HEK293T (cell line): ENCODE measurements at regions not wholly inside any gene's neighbourhood (a gene's known extent, or its start where the extent isn't known, plus 50 kb on each side); places are given as distances from the start of the nearest gene placed in this dataset.

Experiments
- ARNT ChIP-seq: fragments of 450-650 bp; IDR thresholded peaks from 2 replicates; pipeline ENCODE4 v1.6.1; 2017; ENCODE audit warnings: mild to moderate bottlenecking
- BHLHE40 ChIP-seq: fragments of 450-650 bp; IDR thresholded peaks from 2 replicates; pipeline ENCODE4 v1.6.1; 2016; ENCODE audit warnings: mild to moderate bottlenecking, moderate library complexity, borderline replicate concordance
- SP1 ChIP-seq: fragments of 450-650 bp; IDR thresholded peaks from 2 replicates; pipeline ENCODE4 v1.6.1; 2017

DNA sequence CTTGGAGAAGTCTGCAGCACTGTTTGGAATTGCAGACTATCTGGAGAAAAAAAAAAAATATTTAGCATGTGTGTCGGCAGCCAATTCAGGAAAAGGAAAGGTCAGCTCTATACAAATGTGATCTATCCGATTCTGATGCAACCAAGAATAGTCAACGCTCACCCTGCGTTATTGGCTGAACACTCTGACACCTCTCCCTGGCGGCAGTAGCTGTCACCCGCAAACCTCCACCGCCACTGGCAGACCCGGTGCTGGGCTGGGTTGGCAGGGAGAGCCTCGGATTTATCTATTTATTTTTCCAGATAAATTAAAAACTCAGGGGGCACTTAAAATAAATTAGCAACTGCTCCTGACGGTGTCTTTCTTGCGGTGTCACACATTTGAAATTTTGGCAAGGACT lies 409.7 kb downstream of the VRK1 start:
- no peak for TF ChIP-seq BHLHE40
- TF ChIP-seq SP1: no peak
- TF ChIP-seq ARNT: no peak
